Stomach (tissue), 4 donors: ENCODE measurements at regions not wholly inside any gene's neighbourhood (a gene's known extent, or its start where the extent isn't known, plus 50 kb on each side); places are given as distances from the start of the nearest gene placed in this dataset.

Experiments
- EP300 ChIP-seq: sonication (generic); formaldehyde crosslinking; IDR thresholded peaks from one replicate; pipeline ENCODE4 v1.6.1; 2017; ENCODE audit warnings: antibody characterized with exemption
- POLR2A ChIP-seq, 4 donors: fragments of 450-650 bp; IDR thresholded peaks; one replicate each; pipeline ENCODE4 v1.6.1; 2016; ENCODE audit warnings: antibody characterized with exemption in 4 of 4, control low read depth in 2 of 4, mild to moderate bottlenecking in 1 of 4, moderate library complexity in 1 of 4
- POLR2AphosphoS5 ChIP-seq, 3 donors: sonication (generic); formaldehyde crosslinking; IDR thresholded peaks; one replicate each; pipeline ENCODE4 v1.6.1; 2016; ENCODE audit warnings: antibody characterized with exemption in 3 of 3
- TF ChIP-seq, protein P1 (sequence below), 7 experiments: fragments of 450-650 bp in 4 of 7; fragments of 200-600 bp in 3 of 7; sonication (generic) in 3 of 7; IDR thresholded peaks; one replicate each; pipeline ENCODE4 v1.5.1; 2016 to 2019; ENCODE audit warnings: antibody characterized with exemption in 7 of 7, control low read depth in 2 of 7, mild to moderate bottlenecking in 1 of 7

DNA sequence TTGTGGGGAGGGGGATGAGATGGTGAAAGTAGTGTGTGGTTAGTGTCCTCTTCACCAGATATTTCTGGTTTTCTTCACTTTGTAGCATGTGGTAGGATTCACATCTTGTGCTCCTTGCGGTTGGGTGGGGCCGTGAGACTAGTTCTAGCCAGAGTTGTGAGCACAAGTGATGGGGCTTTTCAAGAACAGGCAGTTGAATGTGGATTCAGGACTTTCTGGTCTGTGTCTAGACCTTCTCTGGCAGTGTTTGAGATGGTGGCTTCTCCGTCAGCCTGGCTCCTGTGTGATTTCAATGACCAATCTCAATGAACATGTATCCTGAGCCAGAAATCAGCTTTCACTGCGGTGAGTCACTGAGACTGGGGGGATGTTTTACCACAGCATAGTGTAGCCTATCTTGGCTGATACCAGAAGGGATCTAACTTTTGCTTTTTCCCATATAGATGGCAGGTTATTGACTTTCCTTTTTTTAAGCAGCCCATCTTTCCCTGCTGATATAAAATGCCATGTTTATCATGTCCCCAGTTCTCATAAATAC is 82.6 kb downstream of the RPLP1 start:
- TF ChIP-seq, protein P1, sequence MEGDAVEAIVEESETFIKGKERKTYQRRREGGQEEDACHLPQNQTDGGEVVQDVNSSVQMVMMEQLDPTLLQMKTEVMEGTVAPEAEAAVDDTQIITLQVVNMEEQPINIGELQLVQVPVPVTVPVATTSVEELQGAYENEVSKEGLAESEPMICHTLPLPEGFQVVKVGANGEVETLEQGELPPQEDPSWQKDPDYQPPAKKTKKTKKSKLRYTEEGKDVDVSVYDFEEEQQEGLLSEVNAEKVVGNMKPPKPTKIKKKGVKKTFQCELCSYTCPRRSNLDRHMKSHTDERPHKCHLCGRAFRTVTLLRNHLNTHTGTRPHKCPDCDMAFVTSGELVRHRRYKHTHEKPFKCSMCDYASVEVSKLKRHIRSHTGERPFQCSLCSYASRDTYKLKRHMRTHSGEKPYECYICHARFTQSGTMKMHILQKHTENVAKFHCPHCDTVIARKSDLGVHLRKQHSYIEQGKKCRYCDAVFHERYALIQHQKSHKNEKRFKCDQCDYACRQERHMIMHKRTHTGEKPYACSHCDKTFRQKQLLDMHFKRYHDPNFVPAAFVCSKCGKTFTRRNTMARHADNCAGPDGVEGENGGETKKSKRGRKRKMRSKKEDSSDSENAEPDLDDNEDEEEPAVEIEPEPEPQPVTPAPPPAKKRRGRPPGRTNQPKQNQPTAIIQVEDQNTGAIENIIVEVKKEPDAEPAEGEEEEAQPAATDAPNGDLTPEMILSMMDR (IDR thresholded peaks at IDR 0.05) = no peak
- TF ChIP-seq POLR2A (IDR thresholded peaks at IDR 0.05) (no peak), POLR2AphosphoS5 (IDR thresholded peaks at IDR 0.05) (no peak), EP300 (no peak)
